ENCODE measurements at regions not wholly inside any gene's neighbourhood (a gene's known extent, or its start where the extent isn't known, plus 50 kb on each side); places are given as distances from the start of the nearest gene placed in this dataset.

DNA sequence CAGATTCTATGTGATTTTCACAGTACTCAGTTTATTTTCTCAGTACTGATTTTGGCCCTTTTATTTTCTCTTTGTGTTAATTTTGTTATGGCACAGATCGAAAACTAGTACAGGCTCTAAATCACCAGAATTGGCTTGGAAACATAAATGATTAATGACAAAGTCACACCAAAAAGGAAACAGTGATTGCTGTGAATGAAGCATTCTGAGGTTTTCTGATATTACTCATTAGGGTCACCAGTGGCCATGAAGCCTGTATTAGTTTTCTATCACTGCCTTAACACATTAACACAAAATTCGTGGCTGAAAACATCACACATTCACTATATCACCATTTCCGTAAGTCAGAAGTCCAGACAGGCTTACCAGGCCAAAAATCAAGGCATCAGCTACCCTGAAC is 343.0 kb upstream of the THRB start:
- Histone ChIP-seq H3K4me3 (no peak overlapping the region), H3K9me3 (no peaks in the 10 kb centered on the region), H3K36me3 (no peaks in the 10 kb centered on the region), H3K27ac (no peak overlapping the region), H3K27me3 (no peaks in the 10 kb centered on the region), H3K4me1 (no peaks in the 10 kb centered on the region)
- intact Hi-C loops (cut with DNase I): no loop called here
- no peak for DNase-seq (ENCODE audit: low spot score in 2 of 2)
- TF ChIP-seq, protein P1, sequence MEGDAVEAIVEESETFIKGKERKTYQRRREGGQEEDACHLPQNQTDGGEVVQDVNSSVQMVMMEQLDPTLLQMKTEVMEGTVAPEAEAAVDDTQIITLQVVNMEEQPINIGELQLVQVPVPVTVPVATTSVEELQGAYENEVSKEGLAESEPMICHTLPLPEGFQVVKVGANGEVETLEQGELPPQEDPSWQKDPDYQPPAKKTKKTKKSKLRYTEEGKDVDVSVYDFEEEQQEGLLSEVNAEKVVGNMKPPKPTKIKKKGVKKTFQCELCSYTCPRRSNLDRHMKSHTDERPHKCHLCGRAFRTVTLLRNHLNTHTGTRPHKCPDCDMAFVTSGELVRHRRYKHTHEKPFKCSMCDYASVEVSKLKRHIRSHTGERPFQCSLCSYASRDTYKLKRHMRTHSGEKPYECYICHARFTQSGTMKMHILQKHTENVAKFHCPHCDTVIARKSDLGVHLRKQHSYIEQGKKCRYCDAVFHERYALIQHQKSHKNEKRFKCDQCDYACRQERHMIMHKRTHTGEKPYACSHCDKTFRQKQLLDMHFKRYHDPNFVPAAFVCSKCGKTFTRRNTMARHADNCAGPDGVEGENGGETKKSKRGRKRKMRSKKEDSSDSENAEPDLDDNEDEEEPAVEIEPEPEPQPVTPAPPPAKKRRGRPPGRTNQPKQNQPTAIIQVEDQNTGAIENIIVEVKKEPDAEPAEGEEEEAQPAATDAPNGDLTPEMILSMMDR (IDR thresholded peaks at IDR 0.05): no peak

- Histone ChIP-seq H3K4me3 (no peak overlapping the region), H3K4me1 (no peaks in the 10 kb centered on the region), H3K36me3 (no peaks in the 10 kb centered on the region), H3K27me3 (no peaks in the 10 kb centered on the region), H3K9me3 (no peaks in the 10 kb centered on the region), H3K27ac (no peak overlapping the region)
- TF ChIP-seq, protein P1 (IDR thresholded peaks at IDR 0.05): no peak
- no peak for DNase-seq (ENCODE audit: low spot score in 2 of 2)
- intact Hi-C loops (cut with DNase I): no loop called here
Observed at GRCh38 chr3:24838533-24838932, 343.9 kb upstream of the THRB start.

- no peak overlapping the region for H3K27ac ChIP-seq
- no peak for DNase-seq (ENCODE audit: low spot score in 2 of 2)
- intact Hi-C loops (cut with DNase I): no loop called here
Observed at GRCh38 chr3:24843955-24844354, 349.3 kb upstream of the THRB start.

DNA sequence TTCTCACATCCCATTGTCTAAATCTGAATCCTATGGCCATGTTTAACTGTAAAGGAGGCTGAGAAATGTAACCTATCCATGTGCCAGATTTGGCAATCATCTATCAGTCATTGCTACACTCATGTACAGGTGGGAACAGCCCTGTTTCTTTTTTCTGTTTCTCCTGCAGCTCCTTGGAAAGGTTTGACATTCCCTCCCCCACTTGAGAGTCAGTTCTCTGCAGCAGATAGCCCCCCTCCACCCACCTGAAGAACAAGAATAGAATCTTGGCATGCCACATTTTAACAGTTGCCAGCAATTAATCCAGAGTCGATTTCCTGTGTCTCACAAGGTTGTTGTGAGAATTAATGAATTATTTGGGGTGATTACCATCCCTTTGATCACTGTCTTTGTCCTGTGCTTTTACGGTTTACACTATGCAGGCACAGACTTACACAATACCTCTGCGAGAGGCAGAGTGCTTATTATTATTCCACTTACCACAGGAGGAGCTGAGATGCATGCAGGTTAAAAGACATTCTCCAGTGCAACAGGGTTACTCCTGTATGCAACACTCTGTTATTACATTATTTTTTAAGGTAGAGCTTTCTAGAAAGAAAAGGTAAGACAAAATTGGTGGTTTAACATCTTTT is 351.0 kb upstream of the THRB start:
- DNase-seq (ENCODE audit: low spot score in 2 of 2): no peak
- H3K9me3 ChIP-seq: no peaks in the 10 kb centered on the region
- H3K4me3 ChIP-seq: no peak overlapping the region
- H3K27me3 ChIP-seq: no peaks in the 10 kb centered on the region
- no peaks in the 10 kb centered on the region for H3K36me3 ChIP-seq
- TF ChIP-seq, protein P1 (IDR thresholded peaks at IDR 0.05): no peak
- H3K4me1 ChIP-seq: no peaks in the 10 kb centered on the region
- intact Hi-C loops (cut with DNase I): no loop called here
- H3K27ac ChIP-seq: no peak overlapping the region

More at GRCh38 chr3:24843955-24844354, 349.3 kb upstream of the THRB start:
- H3K27me3 ChIP-seq: no peaks in the 10 kb centered on the region
- no peaks in the 10 kb centered on the region for H3K4me1 ChIP-seq
- TF ChIP-seq, protein P1 (IDR thresholded peaks at IDR 0.05): no peak
- no peaks in the 10 kb centered on the region for H3K9me3 ChIP-seq
- H3K4me3 ChIP-seq: no peak overlapping the region
- H3K36me3 ChIP-seq: no peaks in the 10 kb centered on the region

GRCh38 chr3:24846286-24846860 is 351.7 kb upstream of the THRB start:
- intact Hi-C loops (cut with DNase I): no loop called here
- no peaks in the 10 kb centered on the region for H3K4me1 ChIP-seq
- no peak for DNase-seq (ENCODE audit: low spot score in 2 of 2)
- H3K4me3 ChIP-seq: no peak overlapping the region
- TF ChIP-seq, protein P1 (IDR thresholded peaks at IDR 0.05): no peak
- no peak overlapping the region for H3K27ac ChIP-seq
- H3K9me3 ChIP-seq: no peaks in the 10 kb centered on the region
- no peaks in the 10 kb centered on the region for H3K27me3 ChIP-seq
- no peaks in the 10 kb centered on the region for H3K36me3 ChIP-seq

Measured in ascending aorta (tissue), 2 donors.